NCI-H524 (cell line): ENCODE measurements at regions not wholly inside any gene's neighbourhood (a gene's known extent, or its start where the extent isn't known, plus 50 kb on each side); places are given as distances from the start of the nearest gene placed in this dataset.
"Not testable (repeated sequence)": the region's sequence is repeated elsewhere in the genome, so short reads cannot be mapped to it uniquely, and the experiment has no call there.

Experiments
- DNase-seq, 2 experiments: peaks; one replicate each; lab custom pipeline; 2025; lab: John Stamatoyannopoulos, UW

GRCh38 chr5:101205065-101205464, 302.0 kb upstream of the ST8SIA4 start:
- not testable (repeated sequence) for DNase-seq

- not testable (repeated sequence) for DNase-seq
These were observed 277.3 kb upstream of the ST8SIA4 start for GRCh38 chr5:101180365-101180764.

GRCh38 chr5:101176605-101177004, 273.5 kb upstream of the ST8SIA4 start:
- DNase-seq = no peak

GRCh38 chr5:101174981-101175380, 271.9 kb upstream of the ST8SIA4 start:
- DNase-seq = no peak

- DNase-seq = no peak
These were observed 260.0 kb upstream of the ST8SIA4 start for GRCh38 chr5:101163088-101163487.

GRCh38 chr5:101160002-101160401, 256.9 kb upstream of the ST8SIA4 start:
- DNase-seq = no peak

- DNase-seq = no peak
These were observed 255.9 kb upstream of the ST8SIA4 start for GRCh38 chr5:101159006-101159405.

GRCh38 chr5:101153526-101153925, 250.4 kb upstream of the ST8SIA4 start:
- DNase-seq = no peak

- DNase-seq = no peak
These were observed 240.4 kb upstream of the ST8SIA4 start for GRCh38 chr5:101143526-101143925.

- DNase-seq = no peak
These were observed 239.0 kb upstream of the ST8SIA4 start for GRCh38 chr5:101142102-101142501.

- no peak for DNase-seq
These were observed 233.4 kb upstream of the ST8SIA4 start for GRCh38 chr5:101136454-101136853.

GRCh38 chr5:101123363-101123762, 220.3 kb upstream of the ST8SIA4 start:
- DNase-seq = no peak

- no peak for DNase-seq
These were observed 209.6 kb upstream of the ST8SIA4 start for GRCh38 chr5:101112645-101113044.

GRCh38 chr5:101103874-101104273, 200.8 kb upstream of the ST8SIA4 start:
- DNase-seq = no peak

GRCh38 chr5:101102506-101102905, 199.4 kb upstream of the ST8SIA4 start:
- DNase-seq = no peak

- DNase-seq = no peak
These were observed 188.8 kb upstream of the ST8SIA4 start for GRCh38 chr5:101091902-101092301.

- DNase-seq = no peak
These were observed 181.3 kb upstream of the ST8SIA4 start for GRCh38 chr5:101084353-101084752.

GRCh38 chr5:101080462-101081240, 177.6 kb upstream of the ST8SIA4 start:
- DNase-seq = no peak

- no peak for DNase-seq
These were observed 165.2 kb upstream of the ST8SIA4 start for GRCh38 chr5:101068298-101068697.

GRCh38 chr5:101067429-101067828, 164.3 kb upstream of the ST8SIA4 start:
- DNase-seq = no peak

- no peak for DNase-seq
These were observed 159.8 kb upstream of the ST8SIA4 start for GRCh38 chr5:101062902-101063301.

- no peak for DNase-seq
These were observed 144.1 kb upstream of the ST8SIA4 start for GRCh38 chr5:101047181-101047580.

GRCh38 chr5:101045689-101046088, 142.6 kb upstream of the ST8SIA4 start:
- DNase-seq = no peak

GRCh38 chr5:101040002-101040401, 136.9 kb upstream of the ST8SIA4 start:
- DNase-seq = not testable (repeated sequence)
